GM23248 (cell line): ENCODE measurements at regions not wholly inside any gene's neighbourhood (a gene's known extent, or its start where the extent isn't known, plus 50 kb on each side); places are given as distances from the start of the nearest gene placed in this dataset.

Experiments used
- DNase-seq: peaks from one replicate; pipeline ENCODE4 v3.0.0-alpha.2; 2015
- H2AFZ ChIP-seq: fragments of 200-600 bp; sonication (generic); 2 replicates; pipeline ENCODE4 v1.6.1; 2016; ENCODE audit warnings: antibody characterized with exemption
- H3F3A ChIP-seq: fragments of 200-600 bp; sonication (generic); 2 replicates; pipeline ENCODE4 v1.6.1; 2016; ENCODE audit warnings: mild to moderate bottlenecking, antibody characterized with exemption, mixed run types; ENCODE audit not compliant: insufficient read depth
- H3K27ac ChIP-seq: fragments of 200-600 bp; sonication (generic); 2 replicates; pipeline ENCODE4 v1.5.1; 2016; ENCODE audit warnings: mild to moderate bottlenecking
- H3K27me3 ChIP-seq: fragments of 200-600 bp; sonication (generic); replicated peaks from 2 replicates; pipeline ENCODE4 v1.6.1; 2016; ENCODE audit warnings: mild to moderate bottlenecking; ENCODE audit not compliant: insufficient read depth
- H3K36me3 ChIP-seq: fragments of 200-600 bp; sonication (generic); 2 replicates; pipeline ENCODE4 v1.6.1; 2016; ENCODE audit warnings: low read depth, mild to moderate bottlenecking
- H3K4me1 ChIP-seq: fragments of 200-600 bp; sonication (generic); 2 replicates; pipeline ENCODE4 v1.6.1; 2016; ENCODE audit warnings: mild to moderate bottlenecking; ENCODE audit not compliant: insufficient read depth
- H3K4me2 ChIP-seq: fragments of 200-600 bp; sonication (generic); one replicate; pipeline ENCODE4 v1.6.1; 2016; ENCODE audit warnings: mild to moderate bottlenecking; ENCODE audit not compliant: unreplicated experiment
- H3K4me3 ChIP-seq: fragments of 200-600 bp; sonication (generic); 2 replicates; pipeline ENCODE4 v1.5.1; 2016; ENCODE audit warnings: mild to moderate bottlenecking
- H3K79me2 ChIP-seq: fragments of 200-600 bp; sonication (generic); 2 replicates; pipeline ENCODE4 v1.6.1; 2016; ENCODE audit warnings: mild to moderate bottlenecking; ENCODE audit not compliant: insufficient read depth
- H3K9ac ChIP-seq: fragments of 200-600 bp; sonication (generic); 2 replicates; pipeline ENCODE4 v1.6.1; 2016; ENCODE audit warnings: mild to moderate bottlenecking
- H3K9me2 ChIP-seq: fragments of 200-600 bp; sonication (generic); 2 replicates; pipeline ENCODE4 v1.6.1; 2016; ENCODE audit warnings: mixed run types, mild to moderate bottlenecking, moderate library complexity; ENCODE audit not compliant: insufficient read depth
- H3K9me3 ChIP-seq: fragments of 200-600 bp; sonication (generic); one replicate; pipeline ENCODE4 v1.6.1; 2017; ENCODE audit warnings: low read depth
- H4K20me1 ChIP-seq: fragments of 200-600 bp; sonication (generic); 2 replicates; pipeline ENCODE4 v1.6.0; 2016; ENCODE audit not compliant: insufficient read depth
- EZH2 ChIP-seq: fragments of 200-600 bp; sonication (generic); IDR thresholded peaks from 2 replicates; pipeline ENCODE4 v1.6.1; 2018; ENCODE audit warnings: antibody characterized with exemption, mild to moderate bottlenecking; ENCODE audit not compliant: insufficient read depth, poor library complexity, severe bottlenecking
- EZH2phosphoT487 ChIP-seq: fragments of 200-600 bp; sonication (generic); IDR thresholded peaks from 2 replicates; pipeline ENCODE4 v1.6.1; 2018; ENCODE audit warnings: antibody characterized with exemption, moderate library complexity, mild to moderate bottlenecking, low read depth; ENCODE audit not compliant: insufficient read depth
- WGBS, 2 experiments: methylation state at CpG; one replicate each; pipeline ENCODE4 v1.1.6; 2015 to 2017; ENCODE audit warnings: low lambda C conversion rate in 2 of 2, low coverage in 1 of 2; ENCODE audit errors: missing lambda C conversion rate in 2 of 2; 5-methylcytosine and 5-hydroxymethylcytosine counted together
- in situ Hi-C: fragments of 300-500 bp; cut with MboI; formaldehyde crosslinking; loops from 2 replicates; pipeline ENCODE4 v1.15.0; 2020

GRCh38 chr4:23629421-23629820 is 260.4 kb downstream of the PPARGC1A start:
- Histone ChIP-seq H3K9ac (no peak overlapping the region), H3F3A (no peaks in the 10 kb centered on the region), H3K27me3 (no peaks in the 10 kb centered on the region), H3K9me2 (no peaks in the 10 kb centered on the region; the same call in 1 of the 2 replicates), H4K20me1 (no peaks in the 10 kb centered on the region), H3K36me3 (no peaks in the 10 kb centered on the region), H3K4me1 (no peaks in the 10 kb centered on the region), H3K4me2 (no peak overlapping the region), H2AFZ (no peak overlapping the region), H3K27ac (no peak overlapping the region), H3K79me2 (no peaks in the 10 kb centered on the region), H3K9me3 (no peaks in the 10 kb centered on the region), H3K4me3 (no peak overlapping the region)
- in situ Hi-C loops = no loop called here
- DNase-seq = no peak
- TF ChIP-seq EZH2phosphoT487 (no peak), EZH2 (no peak)
- WGBS, 2 experiments = 0% methylated on average over 2 of the region's 2 CpGs

GRCh38 chr4:23614284-23614892 is 275.5 kb downstream of the PPARGC1A start:
- in situ Hi-C loops = no loop called here

DNA sequence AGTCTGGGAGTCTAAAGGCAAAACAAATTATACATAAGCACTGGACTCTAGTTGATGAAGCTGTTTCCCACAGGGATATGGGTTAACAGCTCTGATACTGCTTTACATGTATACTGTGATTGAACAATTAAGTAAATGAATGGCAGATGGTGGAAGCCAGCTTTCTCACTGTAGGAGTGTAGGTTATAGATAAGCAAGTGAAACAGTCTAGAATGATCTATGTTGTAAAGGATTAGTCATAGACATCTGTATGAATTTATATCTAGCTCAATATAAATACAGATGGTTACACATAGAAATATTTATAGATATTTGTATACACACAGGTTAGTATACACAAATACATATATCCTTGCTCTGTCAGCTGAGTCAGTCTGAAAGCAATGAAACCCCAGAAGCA is 276.1 kb downstream of the PPARGC1A start:
- TF ChIP-seq EZH2phosphoT487 (no peak), EZH2 (no peak)
- H2AFZ ChIP-seq = no peak overlapping the region

More at GRCh38 chr4:23614284-23614892, 275.5 kb downstream of the PPARGC1A start:
- Histone ChIP-seq H3F3A (no peaks in the 10 kb centered on the region), H3K9me2 (no peaks in the 10 kb centered on the region; the same call in 1 of the 2 replicates), H4K20me1 (no peaks in the 10 kb centered on the region), H2AFZ (no peak overlapping the region), H3K36me3 (no peaks in the 10 kb centered on the region), H3K4me1 (no peaks in the 10 kb centered on the region), H3K9me3 (peaks cover 4% of the 10 kb centered on the region), H3K79me2 (no peaks in the 10 kb centered on the region), H3K4me3 (no peak overlapping the region), H3K27ac (no peak overlapping the region), H3K27me3 (no peaks in the 10 kb centered on the region), H3K9ac (no peak overlapping the region), H3K4me2 (no peak overlapping the region)
- TF ChIP-seq EZH2 = no peak
- no peak for TF ChIP-seq EZH2phosphoT487
- DNase-seq = peak; percentile 17
- 45 to 49% methylated on average over 5 of the region's 6 CpGs for WGBS, 2 experiments

DNA sequence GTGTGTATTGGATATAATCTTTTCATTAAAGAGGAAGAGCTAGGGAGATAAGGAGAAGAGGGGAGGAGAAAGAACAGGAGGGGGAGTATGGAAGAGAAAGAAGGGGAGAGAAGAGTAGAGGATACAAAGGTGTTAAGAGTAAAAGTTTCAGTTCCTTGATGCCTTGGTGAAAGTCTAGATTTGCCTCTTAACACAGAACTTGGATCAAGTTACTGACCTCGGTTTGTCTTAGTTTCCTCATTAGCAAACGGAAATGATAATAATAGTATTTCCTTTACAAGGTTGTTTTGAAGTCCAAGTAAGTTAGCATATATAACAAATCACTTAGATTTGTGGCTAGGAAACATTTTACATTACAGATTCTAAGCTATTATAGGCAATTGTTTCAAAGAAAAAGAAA is 287.1 kb downstream of the PPARGC1A start:
- Histone ChIP-seq H3K27ac (no peak overlapping the region), H3K4me2 (no peak overlapping the region), H3K27me3 (no peaks in the 10 kb centered on the region), H2AFZ (no peak overlapping the region), H3K9me3 (no peaks in the 10 kb centered on the region), H3K4me3 (no peak overlapping the region), H3F3A (no peaks in the 10 kb centered on the region), H3K9ac (no peak overlapping the region), H3K36me3 (no peaks in the 10 kb centered on the region), H4K20me1 (no peaks in the 10 kb centered on the region), H3K4me1 (no peaks in the 10 kb centered on the region), H3K9me2 (no peaks in the 10 kb centered on the region), H3K79me2 (no peaks in the 10 kb centered on the region)
- in situ Hi-C loops = no loop called here
- DNase-seq = no peak
- 18 to 28% methylated on average over 2 of the region's 2 CpGs for WGBS, 2 experiments
- TF ChIP-seq EZH2 (no peak), EZH2phosphoT487 (no peak)

More for the DNA sequence above, 276.1 kb downstream of the PPARGC1A start:
- Histone ChIP-seq H3K9me2 (no peaks in the 10 kb centered on the region; the same call in 1 of the 2 replicates), H3K27ac (no peak overlapping the region), H3K4me1 (no peaks in the 10 kb centered on the region), H3K79me2 (no peaks in the 10 kb centered on the region), H3K9ac (no peak overlapping the region), H3K4me3 (no peak overlapping the region), H3F3A (no peaks in the 10 kb centered on the region), H3K36me3 (no peaks in the 10 kb centered on the region), H3K27me3 (no peaks in the 10 kb centered on the region), H3K9me3 (peaks cover 4% of the 10 kb centered on the region), H4K20me1 (no peaks in the 10 kb centered on the region), H3K4me2 (no peak overlapping the region)
- in situ Hi-C loops = no loop called here
- DNase-seq = no peak

DNA sequence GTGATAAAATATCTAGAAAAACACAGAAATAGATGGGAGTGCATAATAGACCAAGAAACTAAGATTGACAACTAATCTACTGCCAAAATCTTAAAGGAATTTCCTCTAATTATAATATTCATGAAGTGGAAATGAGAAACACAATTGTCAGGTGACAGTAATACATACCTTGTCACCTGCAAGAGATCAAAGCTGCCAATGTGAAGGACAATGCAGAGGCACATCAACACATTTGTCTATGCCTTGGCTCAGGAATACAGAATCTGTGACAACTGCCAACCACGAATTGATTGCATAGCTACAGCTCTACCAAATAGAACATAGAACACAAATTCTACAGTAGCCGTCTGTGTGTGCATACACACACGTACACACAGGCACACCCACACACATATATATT is 295.7 kb downstream of the PPARGC1A start:
- Histone ChIP-seq H3K4me2 (no peak overlapping the region), H3K27me3 (no peaks in the 10 kb centered on the region), H3K4me1 (no peaks in the 10 kb centered on the region), H3K4me3 (no peak overlapping the region), H3K79me2 (no peaks in the 10 kb centered on the region), H2AFZ (no peak overlapping the region), H4K20me1 (no peaks in the 10 kb centered on the region), H3F3A (no peaks in the 10 kb centered on the region), H3K27ac (no peak overlapping the region), H3K36me3 (no peaks in the 10 kb centered on the region), H3K9me2 (no peaks in the 10 kb centered on the region), H3K9me3 (no peaks in the 10 kb centered on the region), H3K9ac (no peak overlapping the region)
- 5 to 7% methylated on average over 3 of the region's 3 CpGs for WGBS, 2 experiments
- in situ Hi-C loops = no loop called here
- DNase-seq = no peak
- TF ChIP-seq EZH2phosphoT487 (no peak), EZH2 (no peak)
